Thyroid gland (tissue), 4 donors: ENCODE measurements at regions not wholly inside any gene's neighbourhood (a gene's known extent, or its start where the extent isn't known, plus 50 kb on each side); places are given as distances from the start of the nearest gene placed in this dataset.

Experiments used
- DNase-seq, 2 donors: peaks; one replicate each; pipeline ENCODE4 v3.0.0-alpha.2; 2019
- H3K27ac ChIP-seq, 3 donors: fragments of 200-600 bp; sonication (generic); 1 replicate in 2 of 3; 2 replicates in 1 of 3; pipeline ENCODE4 v1.5.1; 2016 to 2019; ENCODE audit warnings: mild to moderate bottlenecking in 1 of 3, moderate library complexity in 1 of 3
- H3K27me3 ChIP-seq: fragments of 200-600 bp; sonication (generic); one replicate; pipeline ENCODE4 v1.5.1; 2019
- H3K36me3 ChIP-seq, 2 donors: fragments of 200-600 bp; sonication (generic); one replicate each; pipeline ENCODE4 v1.5.1; 2016 to 2019
- H3K4me1 ChIP-seq, 2 donors: fragments of 200-600 bp; sonication (generic); one replicate each; pipeline ENCODE4 v1.5.1; 2017 to 2019
- H3K4me3 ChIP-seq, 3 donors: fragments of 200-600 bp; sonication (generic); replicated peaks in 1 of 3; 1 replicate in 2 of 3; 2 replicates in 1 of 3; pipeline ENCODE4 v1.5.1; 2016; ENCODE audit warnings: mild to moderate bottlenecking in 1 of 3
- H3K9me3 ChIP-seq: fragments of 200-600 bp; sonication (generic); one replicate; pipeline ENCODE4 v1.5.1; 2017
- POLR2A ChIP-seq, 2 donors: fragments of 450-650 bp; IDR thresholded peaks; one replicate each; pipeline ENCODE4 v1.6.1; 2017; ENCODE audit warnings: antibody characterized with exemption in 2 of 2, mild to moderate bottlenecking in 2 of 2, moderate library complexity in 1 of 2
- WGBS, 2 donors: methylation state at CpG; one replicate each; pipeline ENCODE4 v1.1.5; 2017; 5-methylcytosine and 5-hydroxymethylcytosine counted together
- intact Hi-C: fragments of 100-400 bp; cut with DNase I; formaldehyde crosslinking; loops from one replicate; pipeline ENCODE4 v1.15.1; 2023
- TF ChIP-seq, protein P1 (sequence below), 6 experiments: fragments of 200-600 bp in 3 of 6; fragments of 450-650 bp in 3 of 6; sonication (generic) in 3 of 6; IDR thresholded peaks; one replicate each; pipeline ENCODE4 v1.5.1; 2016 to 2019; ENCODE audit warnings: antibody characterized with exemption in 6 of 6, mild to moderate bottlenecking in 2 of 6, inconsistent platforms in 1 of 6, moderate library complexity in 1 of 6

DNA sequence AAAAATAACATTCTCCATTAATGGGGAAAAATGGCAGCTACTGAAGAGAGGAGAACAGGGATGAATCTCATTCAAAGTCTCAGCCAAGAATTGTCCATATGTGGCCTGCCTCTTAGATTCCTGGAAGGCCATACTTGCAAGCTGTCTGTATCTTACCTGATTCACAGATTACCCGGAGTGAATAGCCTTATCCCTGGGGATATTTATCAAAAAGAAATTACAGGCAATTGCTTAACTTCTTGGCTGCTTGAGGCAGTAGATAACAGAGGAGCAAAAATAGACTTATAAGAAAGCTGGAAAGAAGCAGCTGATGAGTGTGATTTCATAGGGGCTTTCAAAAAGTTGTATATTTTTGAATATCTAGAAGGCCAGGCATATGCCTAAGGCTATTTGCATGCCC lies 68.8 kb upstream of the PPP1R2C start:
- 60 to 75% methylated on average over 1 of the region's 1 CpG for WGBS, 2 donors
- intact Hi-C loops, result no loop called here

DNA sequence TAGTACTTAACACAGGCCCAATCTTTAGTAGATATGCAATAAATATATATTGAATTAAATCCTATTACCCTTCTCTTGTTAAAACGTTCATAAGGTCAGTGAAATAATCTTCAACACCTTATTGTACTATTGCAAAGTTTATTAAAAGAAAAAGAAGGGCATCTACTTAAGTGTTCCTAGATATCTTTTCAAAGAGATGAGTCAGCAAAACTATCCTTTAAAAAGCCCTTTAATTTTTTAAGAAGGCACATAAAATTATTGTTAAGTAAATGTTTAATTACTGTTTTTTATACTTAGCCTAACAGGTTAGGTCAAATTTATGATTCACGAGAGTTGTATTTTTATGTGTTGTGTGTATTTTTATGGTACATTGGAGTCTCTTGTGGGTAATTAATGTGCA lies 77.3 kb upstream of the PPP1R2C start:
- H3K4me3 ChIP-seq, result no peak overlapping the region
- H3K36me3 ChIP-seq, result no peaks in the 10 kb centered on the region
- no peaks in the 10 kb centered on the region for H3K4me1 ChIP-seq
- intact Hi-C loops, result no loop called here
- H3K9me3 ChIP-seq, result no peaks in the 10 kb centered on the region
- DNase-seq, result no peak
- WGBS, 2 donors, result 87 to 89% methylated on average over 2 of the region's 2 CpGs
- H3K27me3 ChIP-seq, result no peaks in the 10 kb centered on the region
- no peak overlapping the region for H3K27ac ChIP-seq
- TF ChIP-seq, protein P1, sequence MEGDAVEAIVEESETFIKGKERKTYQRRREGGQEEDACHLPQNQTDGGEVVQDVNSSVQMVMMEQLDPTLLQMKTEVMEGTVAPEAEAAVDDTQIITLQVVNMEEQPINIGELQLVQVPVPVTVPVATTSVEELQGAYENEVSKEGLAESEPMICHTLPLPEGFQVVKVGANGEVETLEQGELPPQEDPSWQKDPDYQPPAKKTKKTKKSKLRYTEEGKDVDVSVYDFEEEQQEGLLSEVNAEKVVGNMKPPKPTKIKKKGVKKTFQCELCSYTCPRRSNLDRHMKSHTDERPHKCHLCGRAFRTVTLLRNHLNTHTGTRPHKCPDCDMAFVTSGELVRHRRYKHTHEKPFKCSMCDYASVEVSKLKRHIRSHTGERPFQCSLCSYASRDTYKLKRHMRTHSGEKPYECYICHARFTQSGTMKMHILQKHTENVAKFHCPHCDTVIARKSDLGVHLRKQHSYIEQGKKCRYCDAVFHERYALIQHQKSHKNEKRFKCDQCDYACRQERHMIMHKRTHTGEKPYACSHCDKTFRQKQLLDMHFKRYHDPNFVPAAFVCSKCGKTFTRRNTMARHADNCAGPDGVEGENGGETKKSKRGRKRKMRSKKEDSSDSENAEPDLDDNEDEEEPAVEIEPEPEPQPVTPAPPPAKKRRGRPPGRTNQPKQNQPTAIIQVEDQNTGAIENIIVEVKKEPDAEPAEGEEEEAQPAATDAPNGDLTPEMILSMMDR (IDR thresholded peaks at IDR 0.05), result no peak
- TF ChIP-seq POLR2A (IDR thresholded peaks at IDR 0.05), result no peak

More for the DNA sequence above, 68.8 kb upstream of the PPP1R2C start:
- H3K9me3 ChIP-seq, result no peaks in the 10 kb centered on the region
- no peak overlapping the region for H3K27ac ChIP-seq
- H3K4me3 ChIP-seq, result no peak overlapping the region
- H3K36me3 ChIP-seq, result no peaks in the 10 kb centered on the region
- no peak for TF ChIP-seq POLR2A (IDR thresholded peaks at IDR 0.05)
- TF ChIP-seq, protein P1 (IDR thresholded peaks at IDR 0.05), result no peak
- DNase-seq, result no peak
- no peaks in the 10 kb centered on the region for H3K27me3 ChIP-seq
- no peaks in the 10 kb centered on the region for H3K4me1 ChIP-seq

DNA sequence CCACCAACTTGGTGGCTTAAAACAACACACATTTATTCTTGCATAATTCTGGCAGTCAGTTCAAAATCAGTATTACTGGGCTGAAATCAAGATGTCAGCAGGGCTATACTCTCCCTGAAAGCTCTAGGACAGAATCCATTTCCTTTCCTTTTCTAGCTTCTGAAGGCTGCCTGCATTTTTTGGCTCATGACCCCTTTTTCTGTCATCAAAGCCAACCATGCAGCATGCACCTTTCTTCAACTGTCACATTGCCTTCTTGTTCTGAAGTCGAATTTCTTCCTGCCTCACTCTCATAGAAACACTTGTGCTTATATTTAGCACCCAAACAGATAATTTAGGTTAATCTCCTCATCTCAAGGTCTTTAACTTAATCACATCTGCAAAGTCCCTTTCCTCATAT lies 79.8 kb upstream of the PPP1R2C start:
- intact Hi-C loops, result no loop called here
- no peak overlapping the region for H3K4me3 ChIP-seq
- H3K36me3 ChIP-seq, result no peaks in the 10 kb centered on the region
- no peaks in the 10 kb centered on the region for H3K9me3 ChIP-seq
- H3K27ac ChIP-seq, result no peak overlapping the region
- WGBS, 2 donors, result 57 to 72% methylated on average over 1 of the region's 1 CpG
- DNase-seq, result no peak
- H3K4me1 ChIP-seq, result no peaks in the 10 kb centered on the region
- TF ChIP-seq, protein P1 (IDR thresholded peaks at IDR 0.05), result no peak
- no peak for TF ChIP-seq POLR2A (IDR thresholded peaks at IDR 0.05)
- H3K27me3 ChIP-seq, result no peaks in the 10 kb centered on the region

DNA sequence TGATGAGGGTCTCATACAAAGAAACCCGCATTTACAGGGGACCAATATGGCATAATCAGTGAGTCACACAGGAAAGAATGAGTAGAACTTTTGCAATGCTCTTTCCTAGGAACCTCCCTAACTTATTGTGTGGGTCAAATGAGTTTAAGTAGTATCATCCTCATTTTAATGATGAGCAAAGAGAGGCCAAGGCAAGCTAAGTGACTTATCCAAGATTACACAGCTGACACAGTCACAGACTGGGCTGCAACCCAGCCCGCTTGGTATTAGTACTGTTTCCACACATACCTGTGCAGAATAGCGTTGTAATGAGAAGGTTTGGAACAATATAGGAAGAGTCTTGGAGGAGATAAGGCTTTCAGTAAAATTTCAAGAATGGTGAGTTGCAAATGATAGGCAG lies 91.0 kb upstream of the PPP1R2C start:
- TF ChIP-seq POLR2A (IDR thresholded peaks at IDR 0.05), result no peak
- TF ChIP-seq, protein P1 (IDR thresholded peaks at IDR 0.05), result no peak
- WGBS, 2 donors, result 92 to 93% methylated on average over 3 of the region's 3 CpGs
- DNase-seq, result no peak
- Histone ChIP-seq H3K27me3 (no peaks in the 10 kb centered on the region), H3K4me3 (no peak overlapping the region), H3K36me3 (no peaks in the 10 kb centered on the region), H3K9me3 (no peaks in the 10 kb centered on the region), H3K4me1 (no peaks in the 10 kb centered on the region), H3K27ac (no peak overlapping the region)
- intact Hi-C loops, result no loop called here

DNA sequence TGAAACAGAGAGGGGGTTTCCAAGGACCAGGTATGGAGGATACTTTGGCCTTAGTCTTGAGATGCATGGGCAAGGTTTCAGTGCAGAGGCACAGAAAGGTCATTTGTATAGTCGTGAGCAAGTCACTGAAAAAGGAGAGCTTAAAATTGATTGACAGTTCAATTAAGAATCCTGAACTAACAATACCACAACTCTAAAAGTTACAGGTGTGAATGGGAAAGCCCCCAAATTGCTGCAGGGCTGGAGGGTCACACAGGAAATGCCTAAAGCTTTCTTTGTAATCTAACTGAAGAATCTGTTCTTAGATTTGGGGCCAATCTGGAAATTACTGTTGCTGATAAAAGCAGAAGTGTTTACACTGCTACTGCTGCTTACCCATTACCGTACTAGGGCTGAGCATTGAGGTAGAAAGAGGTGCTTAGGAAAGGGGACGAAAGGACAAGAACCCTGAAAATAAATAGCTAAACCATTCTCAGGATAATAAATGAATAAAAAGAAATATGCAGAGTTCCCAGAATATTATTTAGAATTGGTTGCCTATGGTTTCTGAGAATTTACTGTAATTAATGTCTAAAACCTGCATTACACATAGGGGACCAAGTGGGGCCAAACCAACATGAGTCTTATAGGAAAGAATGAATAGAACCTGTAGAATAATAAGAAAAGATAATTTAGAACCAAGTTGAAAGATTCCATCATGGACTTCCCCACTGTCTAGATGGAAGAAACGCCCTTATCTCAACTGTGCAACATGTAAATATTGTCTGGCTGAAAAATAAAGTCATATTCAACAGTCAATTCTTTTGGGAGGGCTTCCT lies 91.9 kb upstream of the PPP1R2C start:
- intact Hi-C loops, result no loop called here
- WGBS, 2 donors, result 81 to 88% methylated on average over 4 of the region's 4 CpGs
- no peak for DNase-seq

More for the DNA sequence above, 91.9 kb upstream of the PPP1R2C start:
- Histone ChIP-seq H3K4me3 (no peak overlapping the region), H3K9me3 (no peaks in the 10 kb centered on the region), H3K36me3 (no peaks in the 10 kb centered on the region), H3K27me3 (no peaks in the 10 kb centered on the region), H3K4me1 (no peaks in the 10 kb centered on the region), H3K27ac (no peak overlapping the region)
- TF ChIP-seq, protein P1 (IDR thresholded peaks at IDR 0.05), result no peak
- no peak for TF ChIP-seq POLR2A (IDR thresholded peaks at IDR 0.05)
